ENCODE measurements at regions not wholly inside any gene's neighbourhood (a gene's known extent, or its start where the extent isn't known, plus 50 kb on each side); places are given as distances from the start of the nearest gene placed in this dataset.
"Not testable (repeated sequence)": the region's sequence is repeated elsewhere in the genome, so short reads cannot be mapped to it uniquely, and the experiment has no call there.

DNA sequence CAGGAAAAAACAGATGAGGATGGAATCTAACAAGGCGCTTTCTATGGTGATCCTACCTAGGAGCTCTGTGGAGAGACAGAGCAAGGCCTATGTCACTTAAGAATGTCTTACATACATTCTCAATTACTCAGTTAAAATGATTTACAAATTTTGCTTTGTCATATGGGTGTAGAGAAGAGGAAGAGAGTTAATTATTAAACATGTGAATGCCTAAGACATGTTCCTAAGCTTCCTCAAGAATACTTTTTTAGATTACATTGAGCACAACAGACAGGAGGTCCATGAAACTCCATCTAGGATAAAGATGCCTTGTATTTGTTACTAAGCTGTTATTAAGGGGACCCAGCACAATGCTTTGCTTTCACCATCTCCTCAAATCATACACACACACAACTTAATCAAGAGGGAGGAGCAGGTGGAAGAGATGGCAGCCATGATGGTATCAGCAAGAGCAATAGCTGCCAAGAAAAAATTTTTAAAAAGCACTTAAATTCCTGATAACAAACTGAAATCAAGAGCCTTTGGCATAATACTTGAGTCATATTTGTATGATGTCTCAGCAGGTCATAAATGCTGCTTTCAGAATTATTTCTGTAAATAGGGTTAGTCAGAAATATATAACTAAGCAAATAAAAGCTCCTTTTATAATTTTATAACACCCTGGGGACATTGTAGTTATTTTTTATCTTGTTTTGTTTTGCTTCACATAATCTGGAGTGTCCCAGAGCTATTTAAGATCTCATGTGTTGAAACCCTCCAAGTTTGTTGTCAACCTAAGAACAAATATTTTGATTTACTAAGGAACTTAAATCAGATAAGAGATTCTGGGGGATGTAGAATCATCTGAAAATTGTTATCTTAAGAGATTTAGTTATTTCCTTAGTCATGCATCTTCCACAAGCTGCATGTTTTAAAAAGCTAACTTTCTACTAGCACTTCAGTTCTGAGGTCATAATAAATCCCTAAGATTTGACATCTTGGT is 70.0 kb upstream of the CD2AP start:
- DNase-seq: no peak

DNA sequence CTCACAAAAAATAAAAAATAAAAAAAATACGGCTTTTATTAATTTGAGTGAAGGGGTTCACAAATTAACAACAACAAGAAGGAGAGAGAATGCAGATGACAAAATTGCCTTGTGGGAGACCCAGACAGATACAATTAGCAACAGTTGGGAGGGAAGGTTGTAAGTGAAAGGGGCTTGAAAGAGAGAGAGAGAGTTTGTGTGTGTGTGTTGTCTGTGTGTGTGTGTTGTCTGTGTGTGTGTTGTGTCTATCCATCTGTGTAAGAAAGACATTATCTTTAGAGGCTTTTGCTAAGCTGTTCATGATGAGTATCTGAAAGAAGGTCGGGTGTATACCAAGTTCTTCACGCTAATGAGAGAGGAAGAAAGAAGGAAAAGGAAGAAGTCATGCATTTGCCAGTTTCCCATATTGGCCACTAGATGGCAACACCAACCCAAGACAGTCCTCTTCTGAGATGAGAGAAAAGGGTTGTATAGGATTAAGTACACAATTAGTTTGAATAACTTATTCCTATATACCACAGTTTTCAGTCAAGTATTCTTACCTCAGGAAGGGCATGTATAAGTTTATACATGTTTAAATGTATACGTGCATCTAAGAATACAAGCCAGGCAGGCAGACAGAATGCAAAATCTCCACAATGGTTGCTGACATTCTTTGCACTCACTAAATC is 63.7 kb upstream of the CD2AP start:
- peak; percentile 63 for DNase-seq

DNA sequence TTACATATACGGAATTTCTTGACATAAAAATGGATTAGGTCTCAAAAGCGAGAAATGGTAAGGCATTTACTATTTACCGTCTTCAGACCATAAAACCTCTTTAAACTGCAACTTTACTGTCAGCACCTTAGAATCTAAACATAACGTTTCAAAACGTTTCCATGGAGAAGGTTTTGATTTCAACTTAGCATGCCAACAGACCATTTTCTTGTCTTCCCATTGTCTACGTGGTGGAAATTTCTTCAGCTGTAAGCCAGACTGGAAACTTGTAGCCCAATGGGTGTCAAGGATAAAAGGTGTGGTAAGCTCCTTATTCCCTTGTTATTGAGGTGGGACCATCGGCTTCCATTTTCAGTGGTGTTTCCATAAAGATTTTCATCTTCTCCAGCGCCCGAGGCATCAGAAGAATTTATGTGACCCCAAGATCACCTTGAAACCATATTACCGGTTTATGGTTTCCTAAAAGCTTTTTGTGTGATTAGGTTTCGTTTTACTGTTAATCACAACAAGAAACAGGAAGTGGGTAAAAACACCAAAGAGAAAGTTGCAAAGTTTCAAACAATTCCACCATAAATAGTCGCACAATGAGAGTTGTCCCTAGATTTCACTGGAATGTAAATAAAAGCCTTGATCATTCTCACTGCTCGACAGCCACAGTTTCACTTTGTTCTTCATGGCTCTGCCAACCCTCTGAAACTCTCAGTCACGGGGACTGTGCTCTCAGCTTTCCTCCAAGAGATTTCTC is 63.0 kb upstream of the CD2AP start:
- DNase-seq: no peak

- no peak for DNase-seq
Measured at GRCh38 chr6:47416396-47417345, 60.9 kb upstream of the CD2AP start.

GRCh38 chr6:47419621-47420020 is 58.0 kb upstream of the CD2AP start:
- no peak for DNase-seq

DNA sequence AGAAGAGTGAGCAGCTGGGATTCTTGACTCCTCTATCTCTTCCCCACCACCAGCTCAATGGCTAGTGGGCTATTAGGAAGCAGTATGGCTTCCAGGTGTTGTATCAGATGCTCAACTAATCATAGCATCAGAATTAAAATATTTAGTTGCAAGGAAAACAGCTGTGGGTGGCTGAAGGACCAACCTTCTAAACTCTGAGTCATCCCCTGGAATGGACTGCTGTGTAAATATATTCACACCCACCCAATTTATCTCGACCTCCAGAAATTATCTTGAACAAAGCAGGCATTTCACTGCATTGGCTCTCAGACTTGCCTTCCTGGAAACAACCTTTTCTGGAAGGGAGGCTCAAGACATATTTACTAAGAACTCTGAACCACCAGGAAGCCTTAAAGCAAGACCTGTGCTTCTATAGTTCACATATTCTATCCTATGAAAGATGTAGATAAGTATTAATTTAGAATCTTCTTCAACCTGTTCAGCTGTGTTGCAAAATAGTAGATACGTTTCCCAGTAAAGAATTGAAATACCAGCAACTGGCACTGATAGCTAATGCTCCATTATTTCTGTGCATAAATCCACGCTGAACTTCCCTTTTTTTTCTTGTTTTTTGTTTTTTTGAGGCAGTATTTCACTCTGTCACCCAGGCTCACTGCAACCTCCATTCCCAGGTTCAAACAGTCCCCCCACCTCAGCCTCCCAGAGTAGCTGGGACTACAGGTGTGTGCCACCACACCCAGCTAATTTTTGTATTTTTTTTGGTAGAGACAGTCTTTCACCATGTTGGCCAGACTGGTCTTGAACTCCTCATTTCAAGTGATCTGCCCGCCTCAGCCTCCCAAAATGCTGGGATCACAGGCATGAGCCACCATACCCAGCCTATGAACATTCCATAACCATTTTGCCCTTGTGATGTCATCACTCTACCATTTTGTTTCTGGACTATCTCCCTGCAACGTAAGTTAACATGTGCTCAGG is 56.9 kb upstream of the CD2AP start:
- no peak for DNase-seq

DNA sequence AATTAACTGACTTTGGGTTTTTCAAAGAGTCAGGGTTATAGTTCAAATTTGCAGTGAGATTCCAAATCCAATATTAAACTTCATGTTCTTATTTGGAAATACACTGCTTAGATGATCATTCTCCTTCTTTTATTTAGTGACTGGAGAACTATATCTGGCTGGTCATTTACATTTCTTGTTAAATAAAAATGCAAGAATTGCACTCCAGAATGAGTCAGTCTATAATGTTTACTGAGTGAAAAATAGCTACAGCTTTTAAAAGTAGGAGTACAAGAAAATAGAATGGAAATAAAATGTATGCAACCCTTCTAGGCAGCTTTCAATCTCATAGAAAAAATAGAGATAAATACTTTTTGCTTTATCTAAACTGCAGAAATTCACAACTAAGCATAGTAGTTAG is 54.5 kb upstream of the CD2AP start:
- DNase-seq: no peak

DNA sequence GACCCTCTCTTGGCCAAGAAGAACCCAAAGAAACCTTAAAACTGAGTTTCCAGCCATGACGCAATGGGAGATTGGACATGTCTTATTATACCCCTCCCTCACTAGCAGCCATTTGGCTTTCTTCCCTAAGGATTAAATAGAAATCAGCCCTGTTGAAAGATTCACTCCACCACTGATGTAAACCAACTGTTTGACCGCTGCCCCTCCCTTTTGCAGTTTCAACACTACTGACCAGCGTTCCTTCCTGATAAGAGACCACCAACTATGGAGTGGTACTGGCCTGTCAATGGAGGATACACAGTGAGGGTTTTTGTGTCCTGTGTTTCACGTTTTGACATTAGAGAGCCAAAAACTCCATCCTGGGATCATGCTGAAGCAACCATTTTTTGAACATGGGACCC is 53.2 kb upstream of the CD2AP start:
- DNase-seq: no peak

- not testable (repeated sequence) for DNase-seq
Measured at GRCh38 chr6:47425724-47426123, 51.9 kb upstream of the CD2AP start.

- DNase-seq: no peak
Measured at GRCh38 chr6:47426524-47427302, 50.9 kb upstream of the CD2AP start.

- DNase-seq: no peak
Measured at GRCh38 chr6:47427680-47428079, 49.9 kb upstream of the CD2AP start.

Data from NCI-H774 (cell line).